Vagina (tissue), 2 donors: ENCODE measurements at regions not wholly inside any gene's neighbourhood (a gene's known extent, or its start where the extent isn't known, plus 50 kb on each side); places are given as distances from the start of the nearest gene placed in this dataset.

Experiments used
- DNase-seq, 2 donors: peaks; one replicate each; pipeline ENCODE4 v3.0.0-alpha.2; 2017; ENCODE audit errors: extremely low spot score in 2 of 2
- H3K27ac ChIP-seq: fragments of 200-600 bp; sonication (generic); one replicate; pipeline ENCODE4 v1.5.1; 2019
- H3K27me3 ChIP-seq: fragments of 200-600 bp; sonication (generic); one replicate; pipeline ENCODE4 v1.5.1; 2019
- H3K36me3 ChIP-seq, 2 donors: fragments of 200-600 bp; sonication (generic); one replicate each; pipeline ENCODE4 v1.5.1; 2017 to 2019
- H3K4me1 ChIP-seq: fragments of 200-600 bp; sonication (generic); one replicate; pipeline ENCODE4 v1.5.1; 2019
- H3K4me3 ChIP-seq, 2 donors: fragments of 200-600 bp; sonication (generic); 1 replicate in 1 of 2; 2 replicates in 1 of 2; pipeline ENCODE4 v1.5.1; 2016 to 2019
- H3K9me3 ChIP-seq: fragments of 200-600 bp; sonication (generic); one replicate; pipeline ENCODE4 v1.5.1; 2019
- POLR2A ChIP-seq, 2 donors: fragments of 450-650 bp; IDR thresholded peaks; one replicate each; pipeline ENCODE4 v1.6.1; 2017; ENCODE audit warnings: antibody characterized with exemption in 2 of 2, mild to moderate bottlenecking in 2 of 2, moderate library complexity in 2 of 2
- POLR2AphosphoS5 ChIP-seq, 2 donors: sonication (generic); formaldehyde crosslinking; IDR thresholded peaks; one replicate each; pipeline ENCODE4 v1.9.0; 2017; ENCODE audit warnings: antibody characterized with exemption in 2 of 2, mild to moderate bottlenecking in 2 of 2, low read depth in 1 of 2; ENCODE audit not compliant: insufficient read depth in 1 of 2
- intact Hi-C: fragments of 100-400 bp; cut with DNase I; formaldehyde crosslinking; loops from one replicate; pipeline ENCODE4 v1.15.1; 2023
- TF ChIP-seq, protein P1 (sequence below), 3 experiments: fragments of 450-650 bp in 2 of 3; fragments of 200-600 bp in 1 of 3; sonication (generic) in 1 of 3; IDR thresholded peaks; one replicate each; pipeline ENCODE4 v1.5.1; 2017 to 2019; ENCODE audit warnings: antibody characterized with exemption in 3 of 3, mild to moderate bottlenecking in 2 of 3, moderate library complexity in 2 of 3

DNA sequence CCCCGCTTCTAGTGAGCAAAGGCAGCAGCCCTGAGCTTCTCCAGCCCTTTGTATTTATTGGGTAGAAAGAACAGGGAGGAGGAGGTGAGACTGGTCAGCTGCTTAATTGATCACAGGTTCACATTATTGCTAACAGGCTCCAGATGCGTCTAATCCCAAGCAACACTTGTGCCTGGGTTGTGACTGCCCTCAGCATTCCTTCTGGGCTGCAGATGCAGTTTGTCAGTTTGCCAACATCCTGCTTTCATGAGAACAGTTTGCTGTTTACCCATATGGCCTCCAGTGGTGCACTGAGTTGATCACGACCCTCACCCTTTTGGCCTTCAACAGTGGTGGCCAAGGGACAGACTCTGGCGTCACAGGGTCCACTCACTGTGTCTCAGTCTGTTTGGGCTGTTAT, 159.5 kb upstream of the ZNF516 start:
- Histone ChIP-seq H3K4me1 (peaks cover 8% of the 10 kb centered on the region), H3K4me3 (no peak overlapping the region), H3K9me3 (no peaks in the 10 kb centered on the region), H3K27ac (no peak overlapping the region), H3K36me3 (no peaks in the 10 kb centered on the region), H3K27me3 (no peaks in the 10 kb centered on the region)
- intact Hi-C loops = no loop called here
- DNase-seq = no peak
- TF ChIP-seq, protein P1, sequence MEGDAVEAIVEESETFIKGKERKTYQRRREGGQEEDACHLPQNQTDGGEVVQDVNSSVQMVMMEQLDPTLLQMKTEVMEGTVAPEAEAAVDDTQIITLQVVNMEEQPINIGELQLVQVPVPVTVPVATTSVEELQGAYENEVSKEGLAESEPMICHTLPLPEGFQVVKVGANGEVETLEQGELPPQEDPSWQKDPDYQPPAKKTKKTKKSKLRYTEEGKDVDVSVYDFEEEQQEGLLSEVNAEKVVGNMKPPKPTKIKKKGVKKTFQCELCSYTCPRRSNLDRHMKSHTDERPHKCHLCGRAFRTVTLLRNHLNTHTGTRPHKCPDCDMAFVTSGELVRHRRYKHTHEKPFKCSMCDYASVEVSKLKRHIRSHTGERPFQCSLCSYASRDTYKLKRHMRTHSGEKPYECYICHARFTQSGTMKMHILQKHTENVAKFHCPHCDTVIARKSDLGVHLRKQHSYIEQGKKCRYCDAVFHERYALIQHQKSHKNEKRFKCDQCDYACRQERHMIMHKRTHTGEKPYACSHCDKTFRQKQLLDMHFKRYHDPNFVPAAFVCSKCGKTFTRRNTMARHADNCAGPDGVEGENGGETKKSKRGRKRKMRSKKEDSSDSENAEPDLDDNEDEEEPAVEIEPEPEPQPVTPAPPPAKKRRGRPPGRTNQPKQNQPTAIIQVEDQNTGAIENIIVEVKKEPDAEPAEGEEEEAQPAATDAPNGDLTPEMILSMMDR (IDR thresholded peaks at IDR 0.05) = no peak
- TF ChIP-seq POLR2AphosphoS5 (IDR thresholded peaks at IDR 0.05; ENCODE audit: insufficient read depth in 1 of 2, low read depth in 1 of 2) (no peak), POLR2A (IDR thresholded peaks at IDR 0.05) (no peak)

DNA sequence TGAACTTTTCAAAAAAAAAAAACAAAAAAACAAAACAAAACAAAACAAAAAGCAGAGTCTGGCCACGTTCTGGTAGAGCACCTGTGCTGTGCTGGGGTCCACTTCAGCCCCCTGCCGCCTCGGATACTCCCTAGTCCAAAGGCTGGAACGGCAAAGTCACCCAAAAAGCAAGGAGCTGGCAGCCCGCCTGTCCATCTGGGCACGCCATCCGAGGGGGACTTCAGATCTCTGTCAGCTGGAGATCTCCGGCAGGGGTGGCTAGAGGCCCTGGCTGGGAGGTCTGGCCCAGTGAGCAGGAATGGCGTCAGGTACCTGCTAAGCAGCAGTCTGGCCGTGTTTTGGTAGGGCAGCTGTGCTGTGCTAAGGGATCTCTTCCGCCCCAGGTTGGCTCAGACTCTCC, 152.3 kb upstream of the ZNF516 start:
- Histone ChIP-seq H3K9me3 (no peaks in the 10 kb centered on the region), H3K27me3 (no peaks in the 10 kb centered on the region), H3K4me3 (no peak overlapping the region), H3K4me1 (no peaks in the 10 kb centered on the region), H3K36me3 (no peaks in the 10 kb centered on the region), H3K27ac (no peak overlapping the region)
- intact Hi-C loops = no loop called here
- TF ChIP-seq POLR2A (IDR thresholded peaks at IDR 0.05) = no peak
- TF ChIP-seq POLR2AphosphoS5 (IDR thresholded peaks at IDR 0.05; ENCODE audit: insufficient read depth in 1 of 2, low read depth in 1 of 2) = no peak
- TF ChIP-seq, protein P1 (IDR thresholded peaks at IDR 0.05) = no peak
- no peak for DNase-seq

DNA sequence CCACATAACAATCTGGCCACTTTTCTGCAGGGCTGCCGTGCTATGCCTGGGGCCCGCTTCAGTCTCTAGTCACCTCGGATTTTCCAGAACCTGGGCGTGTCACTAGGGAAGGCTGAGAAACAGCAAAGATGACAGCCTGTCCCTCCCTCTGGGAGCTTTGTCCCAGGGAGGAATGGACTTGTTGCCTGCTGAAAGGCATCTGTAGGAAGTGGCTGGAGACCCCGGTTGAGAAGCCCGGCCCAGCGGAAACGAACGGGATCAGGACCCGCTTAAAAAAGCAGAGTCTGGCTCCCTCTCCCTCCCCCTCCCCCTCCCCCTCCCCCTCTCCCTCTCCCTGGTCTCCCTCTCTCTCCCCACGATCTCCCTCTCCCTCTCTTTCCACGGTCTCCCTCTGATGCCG, 149.5 kb upstream of the ZNF516 start:
- no peaks in the 10 kb centered on the region for H3K27me3 ChIP-seq
- no peaks in the 10 kb centered on the region for H3K4me1 ChIP-seq
- TF ChIP-seq, protein P1 (IDR thresholded peaks at IDR 0.05) = no peak
- TF ChIP-seq POLR2A (IDR thresholded peaks at IDR 0.05) = no peak
- TF ChIP-seq POLR2AphosphoS5 (IDR thresholded peaks at IDR 0.05; ENCODE audit: insufficient read depth in 1 of 2, low read depth in 1 of 2) = no peak
- H3K27ac ChIP-seq = no peak overlapping the region
- no peak overlapping the region for H3K4me3 ChIP-seq
- H3K36me3 ChIP-seq = no peaks in the 10 kb centered on the region
- no peak for DNase-seq
- intact Hi-C loops = no loop called here
- H3K9me3 ChIP-seq = no peaks in the 10 kb centered on the region

DNA sequence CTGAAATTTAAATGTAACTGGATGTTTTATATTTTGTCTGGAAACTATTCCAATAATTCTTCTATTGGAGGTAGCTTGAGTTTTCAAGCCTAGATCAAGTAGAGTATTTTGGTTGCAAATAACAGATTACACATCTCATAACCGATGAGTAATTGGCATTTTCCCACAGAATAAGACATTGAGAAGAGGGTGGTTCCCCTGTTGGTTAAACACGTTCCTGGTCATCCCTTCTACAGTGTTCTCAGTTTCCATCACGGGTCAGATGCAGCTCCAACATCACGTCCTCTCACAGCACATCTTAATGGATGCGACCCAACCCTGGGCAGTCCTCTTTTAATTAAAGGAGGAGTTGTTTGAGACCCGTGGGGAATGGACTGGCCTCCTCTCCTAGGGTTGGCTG, 149.0 kb upstream of the ZNF516 start:
- Histone ChIP-seq H3K4me1 (no peaks in the 10 kb centered on the region), H3K9me3 (no peaks in the 10 kb centered on the region), H3K27ac (no peak overlapping the region), H3K36me3 (no peaks in the 10 kb centered on the region), H3K27me3 (no peaks in the 10 kb centered on the region), H3K4me3 (no peak overlapping the region)
- intact Hi-C loops = no loop called here
- TF ChIP-seq POLR2A (IDR thresholded peaks at IDR 0.05) = no peak
- TF ChIP-seq, protein P1 (IDR thresholded peaks at IDR 0.05) = no peak
- DNase-seq = no peak

DNA sequence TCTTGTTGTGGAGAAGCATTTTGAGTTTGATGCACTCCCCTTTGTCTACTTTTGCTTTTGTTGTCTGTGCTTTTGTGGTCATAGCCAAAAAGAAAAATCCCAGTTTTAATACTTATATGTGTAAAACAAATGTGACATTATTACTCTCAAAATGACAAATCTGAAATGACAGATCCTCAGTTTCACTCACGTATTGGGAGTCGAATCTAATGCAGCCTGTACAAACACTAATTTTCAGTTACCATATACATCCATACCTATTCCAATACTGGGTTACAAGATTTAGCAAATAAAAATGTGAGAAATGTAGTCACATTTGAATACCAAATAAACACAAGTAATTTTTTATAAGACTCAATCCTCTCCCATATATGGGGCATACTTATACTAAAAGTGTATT, 148.2 kb upstream of the ZNF516 start:
- no peak overlapping the region for H3K27ac ChIP-seq
- TF ChIP-seq POLR2AphosphoS5 (IDR thresholded peaks at IDR 0.05; ENCODE audit: insufficient read depth in 1 of 2, low read depth in 1 of 2) (no peak), POLR2A (IDR thresholded peaks at IDR 0.05) (no peak)
- TF ChIP-seq, protein P1 (IDR thresholded peaks at IDR 0.05) = no peak
- no peak for DNase-seq
- H3K4me3 ChIP-seq = no peak overlapping the region
- H3K4me1 ChIP-seq = no peaks in the 10 kb centered on the region
- H3K27me3 ChIP-seq = no peaks in the 10 kb centered on the region
- no peaks in the 10 kb centered on the region for H3K9me3 ChIP-seq
- intact Hi-C loops = no loop called here
- no peaks in the 10 kb centered on the region for H3K36me3 ChIP-seq
